Activated CD4-positive, alpha-beta T cell treated with anti-CD3 and anti-CD28 coated beads, Interleukin-2, amount 50 U/mL, for 1 hour (primary cell): ENCODE measurements at regions not wholly inside any gene's neighbourhood (a gene's known extent, or its start where the extent isn't known, plus 50 kb on each side); places are given as distances from the start of the nearest gene placed in this dataset.

Source experiments
- DNase-seq: peaks from one replicate; pipeline ENCODE4 v3.0.0-alpha.2; 2020

- no peak for DNase-seq
Measured at GRCh38 chr5:54765165-54766028, 220.0 kb downstream of the ESM1 start.

GRCh38 chr5:54764102-54765090, 221.0 kb downstream of the ESM1 start:
- DNase-seq = no peak

GRCh38 chr5:54761213-54761701, 224.1 kb downstream of the ESM1 start:
- no peak for DNase-seq

- no peak for DNase-seq
Measured at GRCh38 chr5:54760182-54760935, 225.0 kb downstream of the ESM1 start.

- DNase-seq = no peak
Measured at GRCh38 chr5:54758038-54758437, 227.4 kb downstream of the ESM1 start.

- DNase-seq = no peak
Measured at GRCh38 chr5:54757541-54757940, 227.9 kb downstream of the ESM1 start.

- no peak for DNase-seq
Measured at GRCh38 chr5:54756796-54757402, 228.5 kb downstream of the ESM1 start.

- no peak for DNase-seq
Measured at GRCh38 chr5:54756301-54756700, 229.1 kb downstream of the ESM1 start.

GRCh38 chr5:54754878-54755277, 230.5 kb downstream of the ESM1 start:
- DNase-seq = no peak

GRCh38 chr5:54754420-54754819, 231.0 kb downstream of the ESM1 start:
- no peak for DNase-seq

- DNase-seq = no peak
Measured at GRCh38 chr5:54753753-54754152, 231.6 kb downstream of the ESM1 start.

- no peak for DNase-seq
Measured at GRCh38 chr5:54753034-54753433, 232.4 kb downstream of the ESM1 start.

- DNase-seq = no peak
Measured at GRCh38 chr5:54748527-54748926, 231.0 kb downstream of the SNX18 start.

GRCh38 chr5:54746777-54747398, 229.3 kb downstream of the SNX18 start:
- no peak for DNase-seq

GRCh38 chr5:54746346-54746745, 228.8 kb downstream of the SNX18 start:
- no peak for DNase-seq

GRCh38 chr5:54745599-54745998, 228.0 kb downstream of the SNX18 start:
- DNase-seq = no peak

- DNase-seq = peak; percentile 25
Measured at GRCh38 chr5:54743997-54744788, 226.6 kb downstream of the SNX18 start.

GRCh38 chr5:54743581-54743980, 226.0 kb downstream of the SNX18 start:
- no peak for DNase-seq

GRCh38 chr5:54742417-54742891, 224.9 kb downstream of the SNX18 start:
- DNase-seq = no peak

- DNase-seq = no peak
Measured at GRCh38 chr5:54741711-54742110, 224.2 kb downstream of the SNX18 start.

GRCh38 chr5:54740141-54740540, 222.6 kb downstream of the SNX18 start:
- DNase-seq = no peak
